Right lobe of liver (tissue), 6 donors: ENCODE measurements at regions not wholly inside any gene's neighbourhood (a gene's known extent, or its start where the extent isn't known, plus 50 kb on each side); places are given as distances from the start of the nearest gene placed in this dataset.
A peak's percentile ranks its signal among the peaks of the same experiment; 100 is the strongest.

Experiments used
- ATAC-seq, 4 donors: fragments of 200-7000 bp; cut with Tn5 transposase; one replicate each; pipeline ENCODE4 v1.9.1; 2020; ENCODE audit warnings: mild to moderate bottlenecking in 4 of 4, moderate library complexity in 4 of 4
- DNase-seq, 3 donors: peaks; one replicate each; pipeline ENCODE4 v3.0.0-alpha.2; 2020
- H3K27ac ChIP-seq, 3 donors: fragments of 200-600 bp; one replicate each; pipeline ENCODE4 v1.8.0; 2022
- H3K27me3 ChIP-seq, 2 donors: fragments of 200-600 bp; one replicate each; pipeline ENCODE4 v1.8.0; 2022
- H3K36me3 ChIP-seq, 4 donors: fragments of 200-600 bp; sonication (generic) in 1 of 4; one replicate each; pipeline versions ENCODE4 v1.5.1 to v1.8.0; 2017 to 2022; ENCODE audit warnings: control low read depth in 1 of 4
- H3K4me1 ChIP-seq, 4 donors: fragments of 200-600 bp; sonication (generic) in 1 of 4; one replicate each; pipeline versions ENCODE4 v1.5.1 to v1.8.0; 2017 to 2022; ENCODE audit warnings: control low read depth in 1 of 4
- H3K4me3 ChIP-seq, 3 donors: fragments of 200-600 bp; one replicate each; pipeline ENCODE4 v1.8.0; 2022
- H3K9me3 ChIP-seq, 4 donors: fragments of 200-600 bp; sonication (generic) in 1 of 4; one replicate each; pipeline versions ENCODE4 v1.5.1 to v1.8.0; 2017 to 2022; ENCODE audit warnings: control low read depth in 1 of 4
- CTCF ChIP-seq, 4 donors: fragments of 200-600 bp in 3 of 4; fragments of 450-650 bp in 1 of 4; IDR thresholded peaks; one replicate each; pipeline versions ENCODE4 v1.5.1 to v1.8.0; 2016 to 2022; ENCODE audit warnings: antibody characterized with exemption in 4 of 4, mild to moderate bottlenecking in 2 of 4
- POLR2A ChIP-seq: fragments of 450-650 bp; IDR thresholded peaks from one replicate; pipeline ENCODE4 v1.6.1; 2017; ENCODE audit warnings: antibody characterized with exemption, mild to moderate bottlenecking
- WGBS: methylation state at CpG from one replicate; pipeline ENCODE4 v1.1.6; 2018; ENCODE audit warnings: low coverage, low lambda C conversion rate; ENCODE audit not compliant: insufficient coverage; ENCODE audit errors: missing lambda C conversion rate; 5-methylcytosine and 5-hydroxymethylcytosine counted together
- intact Hi-C, 2 donors: fragments of 100-400 bp; cut with DNase I; formaldehyde crosslinking; loops; one replicate each; pipeline versions ENCODE4 v1.11.2 to v1.14.1; 2022
- donor health status: DM: no; HTN: yes; CAD: no.
- donor health status: DM: no; HTN: no; CAD: no.
- donor health status: DM: no; HTN: no; CAD: no.
- donor health status: DM: no; HTN: yes; CAD: no.
- donor health status: DM: no; HTN: yes; CAD: no.

- DNase-seq (no peak), ATAC-seq (no peak)
- Histone ChIP-seq H3K9me3 (no peaks in the 10 kb centered on the region), H3K27me3 (no peaks in the 10 kb centered on the region), H3K4me3 (no peak overlapping the region), H3K36me3 (no peaks in the 10 kb centered on the region), H3K4me1 (no peaks in the 10 kb centered on the region), H3K27ac (no peak overlapping the region)
- no peak for TF ChIP-seq CTCF (IDR thresholded peaks at IDR 0.05)
- TF ChIP-seq POLR2A: no peak
- intact Hi-C loops: no loop called here
- WGBS: 51% methylated on average over 2 of the region's 2 CpGs
Measured at GRCh38 chr5:100726116-100726515, 177.0 kb downstream of the ST8SIA4 start.

GRCh38 chr5:100731768-100732167 lies 171.3 kb downstream of the ST8SIA4 start:
- Histone ChIP-seq H3K4me1 (no peaks in the 10 kb centered on the region), H3K4me3 (no peak overlapping the region), H3K9me3 (no peaks in the 10 kb centered on the region), H3K27ac (no peak overlapping the region), H3K36me3 (no peaks in the 10 kb centered on the region), H3K27me3 (no peaks in the 10 kb centered on the region)
- intact Hi-C loops: no loop called here
- ATAC-seq (peak; percentile 33 to 55 (median 48)), DNase-seq (no peak)
- TF ChIP-seq CTCF (IDR thresholded peaks at IDR 0.05) (no peak), POLR2A (no peak)
- whole genome bisulfite sequencing: 23% methylated on average over 6 of the region's 6 CpGs

GRCh38 chr5:100746730-100747129 lies 156.4 kb downstream of the ST8SIA4 start:
- intact Hi-C loops: no loop called here
- ATAC-seq (peak in 3 of 4 donors; percentile 52 to 68 (median 54)), DNase-seq (no peak)
- H3K4me3 ChIP-seq: no peak overlapping the region
- no peaks in the 10 kb centered on the region for H3K27me3 ChIP-seq
- WGBS: 11% methylated on average over 1 of the region's 1 CpG
- no peak for TF ChIP-seq CTCF (IDR thresholded peaks at IDR 0.05)
- no peak for TF ChIP-seq POLR2A
- no peaks in the 10 kb centered on the region for H3K9me3 ChIP-seq
- no peaks in the 10 kb centered on the region for H3K36me3 ChIP-seq
- H3K4me1 ChIP-seq: no peaks in the 10 kb centered on the region
- H3K27ac ChIP-seq: no peak overlapping the region

GRCh38 chr5:100749771-100750284 lies 153.3 kb downstream of the ST8SIA4 start:
- Histone ChIP-seq H3K36me3 (no peaks in the 10 kb centered on the region), H3K27ac (no peak overlapping the region), H3K4me3 (no peak overlapping the region), H3K9me3 (no peaks in the 10 kb centered on the region), H3K4me1 (no peaks in the 10 kb centered on the region), H3K27me3 (no peaks in the 10 kb centered on the region)
- 47% methylated on average over 8 of the region's 8 CpGs for WGBS
- TF ChIP-seq POLR2A (no peak), CTCF (IDR thresholded peaks at IDR 0.05) (no peak)
- ATAC-seq: no peak
- intact Hi-C loops: no loop called here
- no peak for DNase-seq

- no peaks in the 10 kb centered on the region for H3K27me3 ChIP-seq
- no peak overlapping the region for H3K27ac ChIP-seq
- no peaks in the 10 kb centered on the region for H3K36me3 ChIP-seq
- H3K4me1 ChIP-seq: no peaks in the 10 kb centered on the region
- no peak overlapping the region for H3K4me3 ChIP-seq
- WGBS: 45% methylated on average over 2 of the region's 2 CpGs
- TF ChIP-seq POLR2A: no peak
- no peak for TF ChIP-seq CTCF (IDR thresholded peaks at IDR 0.05)
- ATAC-seq: no peak
- no peaks in the 10 kb centered on the region for H3K9me3 ChIP-seq
- DNase-seq: no peak
- intact Hi-C loops: no loop called here
Measured at GRCh38 chr5:100755435-100755834, 147.6 kb downstream of the ST8SIA4 start.
